ENCODE measurements at regions not wholly inside any gene's neighbourhood (a gene's known extent, or its start where the extent isn't known, plus 50 kb on each side); places are given as distances from the start of the nearest gene placed in this dataset.

DNA sequence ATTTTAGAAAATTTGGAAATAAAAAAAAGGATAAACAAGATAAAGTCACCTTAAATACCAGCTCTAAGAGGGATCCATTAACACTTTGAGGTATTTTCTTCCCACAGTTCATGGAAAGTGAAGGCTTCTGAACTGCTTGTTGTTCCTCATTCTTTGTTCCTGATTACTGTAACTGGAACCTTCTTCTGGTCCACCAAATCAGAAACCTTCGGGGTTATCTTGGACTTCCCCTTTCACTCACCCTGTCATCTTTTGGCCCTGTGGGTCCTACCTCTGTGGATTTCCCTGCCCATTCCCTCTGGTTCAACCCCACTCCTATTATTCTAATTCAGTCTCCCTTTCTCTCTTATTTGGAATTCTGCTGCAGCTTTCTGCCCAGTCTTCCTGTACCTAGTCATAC, 116.5 kb upstream of the PRPS1L1 start:
- no peak overlapping the region for H3K4me3 ChIP-seq (ENCODE audit: low read length)
- DNase-seq (ENCODE audit: low read depth, low spot score), result no peak

DNA sequence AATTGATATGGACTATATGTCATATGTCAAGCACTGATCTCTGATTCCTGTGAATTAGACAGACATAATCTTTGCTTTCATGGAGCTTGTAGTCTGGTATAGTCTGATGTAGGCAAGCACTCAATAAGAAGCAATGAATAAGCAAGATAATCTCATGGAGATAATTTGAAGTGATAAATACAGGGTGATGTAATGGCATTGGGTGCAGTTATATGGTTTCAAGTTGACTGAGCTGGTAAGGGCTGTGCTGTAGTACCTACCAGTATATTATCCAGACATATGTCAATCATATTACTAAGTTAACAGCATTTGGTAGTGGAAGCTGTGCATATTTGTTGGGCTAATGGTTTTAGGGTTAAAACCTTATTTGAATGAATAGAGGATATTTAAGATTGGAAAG, 117.5 kb upstream of the PRPS1L1 start:
- H3K4me3 ChIP-seq (ENCODE audit: low read length), result no peak overlapping the region
- DNase-seq (ENCODE audit: low read depth, low spot score), result no peak

DNA sequence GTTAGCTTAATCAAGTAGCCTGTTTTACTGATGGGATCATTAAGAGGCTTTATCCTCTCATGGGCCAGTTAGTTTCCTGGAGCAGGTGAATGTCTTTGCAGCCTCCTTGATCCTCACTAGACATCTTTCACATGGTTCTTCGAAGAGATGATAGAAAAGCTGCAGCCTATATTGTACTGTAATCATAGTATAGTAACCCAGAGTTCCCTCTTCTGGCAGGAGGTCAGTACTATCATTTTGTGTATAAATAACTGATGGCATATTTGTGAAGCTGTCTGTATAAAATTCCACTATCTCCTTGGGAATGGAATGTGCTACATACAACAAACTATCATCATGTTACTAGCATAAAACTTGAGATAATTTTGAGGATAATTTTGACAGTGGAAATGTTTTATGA, 123.8 kb upstream of the PRPS1L1 start:
- H3K4me3 ChIP-seq (ENCODE audit: low read length), result no peak overlapping the region
- no peak for DNase-seq (ENCODE audit: low read depth, low spot score)

DNA sequence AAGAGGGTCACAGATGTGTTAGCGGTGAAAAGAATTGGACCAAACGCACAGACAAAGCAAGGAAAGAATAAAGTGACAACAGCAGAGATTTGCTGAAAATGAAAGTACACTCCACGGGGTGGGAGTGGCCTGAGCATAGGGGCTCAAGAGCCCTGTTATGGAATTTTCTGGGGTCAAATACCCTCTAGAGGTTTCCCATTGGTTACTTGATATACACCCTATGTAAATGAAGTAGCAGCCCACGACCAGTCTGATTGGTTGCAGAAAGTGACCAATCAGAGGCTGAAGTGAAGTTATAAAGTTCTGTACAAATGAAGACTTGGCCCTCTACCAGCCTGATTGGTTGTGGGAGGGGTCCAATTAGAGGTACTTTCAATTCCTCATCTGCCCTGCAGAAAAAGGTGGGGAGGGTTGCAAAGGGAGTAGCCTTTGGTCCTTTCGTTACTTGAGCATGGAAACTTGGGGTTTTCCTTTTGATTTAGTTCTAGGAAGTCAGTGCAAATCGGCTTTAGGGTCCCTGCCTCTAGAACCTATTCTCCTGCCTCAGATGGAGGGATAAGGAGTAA, 125.6 kb upstream of the PRPS1L1 start:
- no peak for DNase-seq (ENCODE audit: low read depth, low spot score)

DNA sequence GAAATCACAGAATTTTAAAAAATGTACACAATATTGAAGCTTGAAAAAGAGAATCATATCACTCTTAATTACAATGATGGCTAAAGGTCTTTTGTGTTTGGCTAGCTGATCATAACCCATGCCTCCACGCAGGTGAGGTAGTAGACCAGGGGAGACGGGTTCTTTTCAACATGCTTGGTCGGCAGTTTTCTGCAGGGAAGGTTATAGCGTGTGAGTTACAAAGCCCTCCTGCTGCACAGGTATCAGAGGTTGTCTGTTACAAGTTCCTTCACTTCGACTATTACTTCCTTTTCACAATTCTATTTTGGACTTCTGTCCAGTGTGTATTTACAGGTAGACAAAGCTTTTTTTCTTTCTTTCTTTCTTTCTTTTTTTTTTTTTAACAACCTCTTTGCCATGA, 127.1 kb upstream of the PRPS1L1 start:
- no peak overlapping the region for H3K4me3 ChIP-seq (ENCODE audit: low read length)
- DNase-seq (ENCODE audit: low read depth, low spot score), result no peak

More for the DNA sequence above, 125.6 kb upstream of the PRPS1L1 start:
- H3K4me3 ChIP-seq (ENCODE audit: low read length), result no peak overlapping the region

DNA sequence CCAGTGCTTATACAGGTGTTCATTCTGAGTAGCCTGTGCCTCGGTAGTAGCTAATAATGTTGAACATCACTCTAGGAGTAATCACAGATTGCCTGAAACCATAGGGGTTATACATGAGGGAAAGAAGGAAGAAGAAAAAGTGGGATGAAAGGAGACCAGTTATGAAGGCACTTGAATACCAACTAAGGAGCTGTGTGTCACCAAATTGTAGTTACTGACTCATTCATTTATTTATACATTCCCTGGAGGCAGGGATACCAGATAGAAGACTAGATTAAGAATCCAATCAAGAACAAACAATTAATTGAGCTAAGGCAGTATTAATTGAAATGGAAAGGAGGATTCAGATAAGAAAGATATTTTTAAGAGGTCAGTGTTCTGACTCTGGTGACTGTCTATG, 129.6 kb upstream of the PRPS1L1 start:
- no peak overlapping the region for H3K4me3 ChIP-seq (ENCODE audit: low read length)
- DNase-seq (ENCODE audit: low read depth, low spot score), result no peak

DNA sequence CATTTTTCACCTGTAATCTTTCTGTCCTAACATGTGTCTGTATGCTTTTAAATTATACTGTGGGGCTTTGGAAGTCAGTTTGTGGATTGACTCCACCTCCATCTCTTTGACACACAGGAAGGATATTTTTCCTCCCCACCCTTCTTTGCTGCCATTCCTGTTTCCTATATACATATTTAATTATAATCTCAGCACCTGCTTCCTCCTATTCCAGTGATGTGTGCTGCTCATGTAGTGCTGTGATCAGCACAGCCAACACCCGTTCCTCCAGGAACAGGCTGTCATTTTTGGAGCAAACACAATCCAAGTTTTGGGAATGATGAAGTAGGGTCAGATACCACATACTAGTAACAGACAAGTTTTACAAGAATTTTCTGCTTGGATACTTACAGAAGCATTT, 135.0 kb upstream of the PRPS1L1 start:
- DNase-seq (ENCODE audit: low read depth, low spot score), result no peak
- no peak overlapping the region for H3K4me3 ChIP-seq (ENCODE audit: low read length)

DNA sequence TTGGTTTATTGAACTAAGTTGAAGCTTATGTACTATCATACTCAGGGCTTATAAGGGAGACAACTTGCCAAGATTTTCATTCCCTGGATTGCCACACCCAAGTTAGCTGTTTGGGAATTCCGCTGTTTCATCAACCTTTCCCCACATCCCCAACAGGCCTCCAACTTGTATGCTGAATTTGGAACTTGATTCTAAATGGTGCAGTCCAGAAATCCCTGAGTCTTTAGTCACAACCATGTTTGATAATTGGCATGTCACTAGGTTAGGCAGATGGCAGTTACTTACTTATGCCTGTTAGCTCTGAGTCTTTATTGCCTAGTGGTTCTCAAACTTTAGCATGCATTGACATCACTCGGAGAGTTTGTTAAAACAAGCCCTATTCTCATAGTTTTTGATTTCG, 135.4 kb upstream of the PRPS1L1 start:
- no peak for DNase-seq (ENCODE audit: low read depth, low spot score)
- H3K4me3 ChIP-seq (ENCODE audit: low read length), result no peak overlapping the region

DNA sequence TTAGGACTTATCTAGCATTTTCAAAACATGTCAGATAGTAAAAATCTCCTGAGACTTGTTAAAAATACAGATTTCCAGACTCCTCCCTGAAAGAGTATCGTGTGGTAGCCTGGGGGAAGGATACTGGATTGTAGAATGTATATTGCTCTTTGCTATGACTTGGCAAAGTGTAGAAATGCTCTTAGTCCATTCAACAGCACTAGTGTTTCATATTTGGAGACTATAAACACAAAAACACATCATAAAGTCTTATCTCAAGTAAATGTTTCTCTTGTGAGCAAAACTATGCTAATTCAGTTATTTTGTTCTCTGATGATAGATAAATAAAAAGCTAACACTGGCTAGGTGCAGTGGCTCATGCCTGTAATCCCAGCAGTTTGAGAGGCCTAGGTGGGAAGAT, 137.5 kb upstream of the PRPS1L1 start:
- no peak overlapping the region for H3K4me3 ChIP-seq (ENCODE audit: low read length)
- no peak for DNase-seq (ENCODE audit: low read depth, low spot score)

DNA sequence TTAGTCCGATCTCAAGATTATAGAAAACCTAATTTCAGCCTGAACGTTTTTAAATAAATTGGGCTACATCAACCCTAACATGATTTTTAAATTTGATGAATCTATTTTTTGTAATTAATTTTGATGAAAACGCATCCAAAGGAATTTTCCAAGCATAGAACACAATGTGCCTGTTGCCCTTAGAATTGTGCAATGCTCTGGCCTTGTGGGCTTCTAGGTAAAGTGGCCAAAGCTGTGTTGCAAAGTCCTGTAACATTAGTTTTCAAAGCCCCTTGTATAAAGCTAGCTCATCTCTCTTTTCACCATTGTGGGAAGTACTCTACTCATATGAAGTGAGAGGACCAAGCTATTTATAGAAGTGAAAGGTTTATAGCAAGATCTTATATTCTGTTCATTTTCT, 138.4 kb upstream of the PRPS1L1 start:
- no peak for DNase-seq (ENCODE audit: low read depth, low spot score)

DNA sequence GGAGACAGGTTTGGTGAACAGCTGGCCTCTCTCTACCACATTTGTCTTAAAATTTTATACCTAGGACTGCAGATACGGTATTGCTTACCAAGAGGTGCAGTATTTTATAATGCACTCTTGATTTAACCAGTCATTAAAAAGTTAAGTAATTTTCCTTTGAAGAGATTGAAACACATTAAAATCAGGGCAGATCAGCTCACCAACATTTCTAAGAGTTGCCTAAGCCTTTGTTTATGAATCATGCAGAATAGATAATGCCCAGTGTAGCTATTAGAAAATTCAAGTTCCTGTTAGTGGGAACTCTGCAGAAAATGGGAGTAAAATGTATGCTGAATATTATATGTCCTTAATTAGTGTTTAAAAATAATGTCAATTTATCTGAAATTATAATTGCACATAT, 140.2 kb upstream of the PRPS1L1 start:
- no peak for DNase-seq (ENCODE audit: low read depth, low spot score)
- no peak overlapping the region for H3K4me3 ChIP-seq (ENCODE audit: low read length)

More for the DNA sequence above, 138.4 kb upstream of the PRPS1L1 start:
- no peak overlapping the region for H3K4me3 ChIP-seq (ENCODE audit: low read length)

DNA sequence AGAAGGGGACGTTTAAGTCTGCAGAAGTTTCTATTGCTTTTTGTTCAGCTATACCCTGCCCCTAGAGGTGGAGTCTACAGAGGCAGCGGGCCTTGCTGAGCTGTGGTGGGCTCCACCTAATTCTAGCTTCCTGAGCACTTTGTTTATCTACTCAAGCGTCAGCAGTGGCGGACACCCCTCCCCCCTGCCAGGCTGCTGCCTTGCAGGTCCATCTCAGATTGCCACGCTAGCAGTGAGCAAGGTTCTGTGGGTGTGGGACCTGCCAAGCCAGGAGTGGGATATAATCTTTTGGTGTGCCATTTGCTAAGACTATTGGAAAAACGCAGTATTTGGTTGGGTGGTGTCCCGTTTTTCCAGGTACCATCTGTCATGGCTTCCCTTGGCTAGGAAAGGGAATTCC, 147.3 kb upstream of the PRPS1L1 start:
- no peak for DNase-seq (ENCODE audit: low read depth, low spot score)
- H3K4me3 ChIP-seq (ENCODE audit: low read length), result no peak overlapping the region

DNA sequence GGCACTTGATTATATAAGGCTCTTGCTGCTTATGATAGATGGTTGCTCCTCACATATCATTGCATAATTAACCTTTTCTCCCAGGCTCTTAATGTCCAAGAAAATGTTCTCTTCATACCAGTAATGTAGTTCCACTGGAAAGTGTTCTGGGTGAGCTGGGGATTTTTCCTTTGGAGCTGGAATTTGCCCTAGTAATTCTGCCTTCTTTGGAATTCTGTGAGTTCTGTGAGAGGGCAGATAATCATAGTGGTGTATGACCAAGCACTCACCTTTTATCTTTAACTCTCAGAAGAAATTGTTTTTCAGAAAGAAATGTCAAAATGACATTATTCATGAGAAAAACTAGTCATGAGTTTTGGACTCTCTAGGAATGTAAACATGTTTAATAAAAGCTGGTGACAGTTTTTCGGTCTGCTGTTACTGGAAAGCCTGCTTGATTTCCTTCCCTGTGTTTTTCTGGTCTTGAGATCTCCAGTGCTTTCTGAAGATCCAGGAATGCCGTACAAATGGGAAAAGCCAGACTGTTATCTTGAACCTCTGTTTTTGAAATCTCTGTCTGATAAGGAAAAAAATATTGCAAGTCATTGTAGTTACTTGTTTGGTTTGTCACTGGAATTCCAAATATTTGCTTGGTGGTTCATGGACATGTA, 148.3 kb upstream of the PRPS1L1 start:
- DNase-seq (ENCODE audit: low read depth, low spot score), result no peak
- no peak overlapping the region for H3K4me3 ChIP-seq (ENCODE audit: low read length)

DNA sequence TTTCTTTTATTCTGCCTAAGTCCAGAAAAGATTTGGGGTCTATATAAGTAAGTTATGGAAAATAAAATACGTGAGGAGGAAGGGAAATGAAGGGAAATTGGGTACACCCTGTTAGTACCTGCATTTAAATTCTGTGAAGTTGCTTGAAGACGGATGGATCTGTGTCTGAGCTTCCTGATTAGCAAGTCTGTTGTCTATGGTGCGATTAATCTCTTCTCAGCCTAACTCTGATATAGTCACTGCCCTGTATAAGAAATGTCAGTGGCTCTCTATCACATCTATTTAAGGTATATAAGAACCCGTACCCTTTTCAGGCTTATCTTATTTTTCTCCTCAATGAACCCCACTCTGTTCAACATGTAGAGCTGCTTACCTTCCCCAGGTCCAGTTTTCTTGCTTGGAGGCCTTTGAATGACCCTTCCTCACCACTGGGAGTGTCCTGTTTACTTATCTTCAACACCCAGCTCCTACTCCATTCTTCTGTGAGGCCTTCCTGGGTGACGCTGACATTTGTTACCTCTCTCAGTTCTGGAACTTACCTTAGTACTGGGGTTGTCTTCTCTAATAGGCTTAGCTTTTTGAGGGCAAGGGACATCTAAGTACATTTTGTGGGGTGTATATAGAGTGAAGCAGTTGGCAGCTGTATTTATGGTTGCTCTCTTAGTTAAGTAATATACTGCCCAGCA, 149.6 kb upstream of the PRPS1L1 start:
- no peak for DNase-seq (ENCODE audit: low read depth, low spot score)
- H3K4me3 ChIP-seq (ENCODE audit: low read length), result no peak overlapping the region

DNA sequence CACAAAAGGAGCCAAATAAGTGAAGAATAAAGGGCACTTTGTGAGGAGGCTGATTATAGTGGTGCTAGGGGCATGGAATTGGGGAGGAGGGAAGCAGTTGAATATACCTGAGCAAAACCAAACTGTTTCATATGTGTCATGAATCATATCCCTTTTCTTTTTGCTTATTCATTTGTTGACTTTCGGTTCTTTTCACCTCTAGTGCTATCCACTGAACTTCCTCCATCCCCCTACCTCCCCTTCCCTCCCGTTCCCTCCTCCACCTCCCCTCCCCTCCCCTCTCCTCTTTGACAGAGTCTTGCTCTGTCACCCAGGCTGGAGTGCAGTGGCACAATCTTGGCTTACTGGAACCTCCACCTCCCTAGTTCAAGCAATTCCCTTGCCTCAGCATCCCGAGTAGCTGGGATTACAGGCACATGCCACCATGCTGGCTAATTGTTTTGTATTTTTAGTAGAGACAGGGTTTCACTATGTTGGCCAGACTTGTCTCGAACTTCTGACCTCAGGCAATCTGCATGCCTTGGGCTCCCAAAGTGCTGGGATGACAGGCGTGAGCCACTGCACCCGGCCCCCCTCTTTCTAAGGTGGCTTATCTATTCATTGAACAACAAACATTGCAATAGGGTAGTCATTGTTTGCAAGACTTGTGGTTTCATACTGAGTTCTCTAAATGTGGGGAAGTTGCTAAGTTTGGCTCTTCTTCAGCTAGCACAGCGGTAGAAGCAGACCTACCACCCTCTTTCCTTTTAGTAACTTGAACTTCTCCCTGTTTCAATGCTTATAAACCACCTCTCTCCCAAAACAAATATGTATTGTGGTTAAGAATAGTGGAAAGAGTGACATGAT, 150.4 kb upstream of the PRPS1L1 start:
- peak; percentile 20 for DNase-seq (ENCODE audit: low read depth, low spot score)
- H3K4me3 ChIP-seq (ENCODE audit: low read length), result no peak overlapping the region

DNA sequence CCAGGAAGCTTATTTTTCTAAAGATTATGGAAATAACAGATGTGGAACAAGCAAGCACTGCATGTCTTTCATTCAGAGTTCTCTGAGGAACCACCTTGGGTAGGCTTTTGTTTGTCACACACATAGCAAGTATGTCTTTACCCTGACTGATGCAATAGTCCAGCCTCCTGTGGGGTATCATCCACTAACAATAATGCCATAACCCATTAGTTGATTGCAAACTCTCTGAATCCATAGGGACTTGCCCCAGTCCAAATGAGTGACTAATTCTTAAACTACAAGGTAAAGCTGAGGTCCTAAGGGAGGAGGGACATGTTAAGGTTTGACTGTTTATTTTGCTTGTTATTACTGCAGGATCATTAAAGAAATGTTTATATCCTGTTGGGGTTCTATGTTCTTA, 151.4 kb upstream of the PRPS1L1 start:
- DNase-seq (ENCODE audit: low read depth, low spot score), result no peak

DNA sequence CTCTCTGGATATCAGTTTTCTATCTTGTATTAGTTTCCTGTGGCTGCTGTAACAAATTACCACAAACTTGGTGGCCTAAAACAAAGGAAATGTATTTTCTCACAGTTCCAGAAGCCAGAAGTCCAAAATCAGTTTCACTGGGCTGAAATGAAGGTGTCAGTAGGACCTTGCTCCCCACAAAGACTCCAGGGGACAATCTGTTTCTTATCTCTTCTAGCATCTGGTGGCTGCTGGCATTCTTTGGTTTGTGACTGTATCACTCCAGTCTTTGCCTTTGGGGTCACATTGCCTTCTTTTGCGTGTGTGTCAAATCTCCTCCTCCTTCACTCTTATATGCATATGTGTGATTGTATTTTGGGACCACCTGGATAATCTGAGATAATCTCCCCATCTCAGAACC, 153.0 kb upstream of the PRPS1L1 start:
- no peak overlapping the region for H3K4me3 ChIP-seq (ENCODE audit: low read length)
- DNase-seq (ENCODE audit: low read depth, low spot score), result peak; percentile 49

More for the DNA sequence above, 151.4 kb upstream of the PRPS1L1 start:
- no peak overlapping the region for H3K4me3 ChIP-seq (ENCODE audit: low read length)

DNA sequence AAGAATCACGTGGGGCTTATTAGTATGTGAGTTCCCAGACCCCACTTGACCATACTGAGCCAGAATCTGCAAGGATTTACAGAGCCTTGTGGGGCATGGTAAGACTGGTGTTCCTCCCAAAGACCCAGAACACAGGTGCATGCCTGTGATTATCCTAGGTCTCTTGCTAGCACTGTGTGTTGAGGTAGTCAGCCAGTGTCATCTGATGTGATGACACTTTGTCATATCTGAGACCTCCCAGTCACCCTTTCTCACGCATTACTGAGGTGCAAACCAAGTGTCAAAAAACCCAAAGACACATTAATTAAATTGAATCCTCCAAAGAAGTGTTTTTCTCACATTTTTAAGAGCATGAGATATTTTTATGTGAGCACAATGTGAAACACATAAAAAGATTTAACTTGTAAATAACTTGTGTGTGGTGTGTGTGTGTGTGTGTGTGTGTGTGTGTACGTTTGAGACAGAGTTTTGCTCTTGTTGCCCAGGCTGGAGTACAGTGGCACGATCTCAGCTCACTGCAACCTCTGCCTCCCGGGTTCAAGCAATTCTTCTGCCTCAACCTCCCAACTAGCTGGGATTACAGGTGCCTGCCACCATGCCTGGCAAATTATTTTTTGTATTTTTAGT, 162.0 kb upstream of the PRPS1L1 start:
- no peak overlapping the region for H3K4me3 ChIP-seq (ENCODE audit: low read length)

DNA sequence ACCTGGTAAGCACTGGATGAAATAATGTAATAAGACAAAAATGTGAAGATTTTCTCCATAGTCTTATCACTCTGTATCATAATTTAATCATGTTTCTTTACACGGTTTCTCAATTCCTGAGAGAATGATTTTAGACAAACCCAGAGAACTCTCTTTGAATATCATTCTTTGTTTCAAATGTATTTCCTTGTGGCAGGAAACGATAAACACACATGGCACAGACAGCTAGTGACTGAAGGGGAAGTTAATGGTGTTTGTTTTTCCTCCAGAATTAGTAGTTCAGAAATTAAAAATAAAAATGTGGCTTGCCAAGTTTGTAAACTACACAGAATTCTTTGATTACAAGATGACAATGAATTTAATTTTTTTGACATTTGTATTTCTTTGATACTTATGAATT, 163.7 kb upstream of the PRPS1L1 start:
- no peak for DNase-seq (ENCODE audit: low read depth, low spot score)
- H3K4me3 ChIP-seq (ENCODE audit: low read length), result no peak overlapping the region

More for the DNA sequence above, 162.0 kb upstream of the PRPS1L1 start:
- DNase-seq (ENCODE audit: low read depth, low spot score), result no peak
